ENCODE measurements at regions not wholly inside any gene's neighbourhood (a gene's known extent, or its start where the extent isn't known, plus 50 kb on each side); places are given as distances from the start of the nearest gene placed in this dataset.

DNA sequence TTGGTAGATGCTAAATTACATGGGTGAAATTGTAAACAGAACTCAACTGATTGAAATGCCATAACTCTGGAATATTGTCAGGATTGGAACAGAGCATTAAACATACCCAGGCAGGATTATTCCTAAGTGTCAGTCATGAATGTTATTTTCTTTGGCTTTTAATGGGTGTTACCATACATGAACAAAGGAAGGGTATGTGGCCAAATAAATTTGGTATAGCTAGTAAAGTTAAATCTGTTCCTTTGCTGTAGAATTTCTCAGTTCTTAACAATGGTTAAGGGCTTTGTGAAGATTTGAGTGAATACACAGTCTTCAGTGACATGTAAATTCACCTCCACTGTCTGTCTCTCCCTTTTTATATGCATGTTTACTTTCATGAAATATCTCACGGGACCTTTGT lies 679.5 kb upstream of the CDH8 start:
- Histone ChIP-seq H3K27ac (ENCODE audit: low read length) (no peak overlapping the region), H3K27me3 (ENCODE audit: insufficient read depth, low read depth, low read length) (no peaks in the 10 kb centered on the region), H3K4me2 (ENCODE audit: low read length) (no peak overlapping the region), H3K4me3 (ENCODE audit: low read length) (no peak overlapping the region), H3K9ac (ENCODE audit: low read length) (no peak overlapping the region), H3F3A (ENCODE audit: insufficient read depth, low read length, poor library complexity, severe bottlenecking) (no peaks in the 10 kb centered on the region), H3K9me2 (ENCODE audit: insufficient read depth, low read length) (no peaks in the 10 kb centered on the region), H2AFZ (ENCODE audit: low read depth, low read length) (no peak overlapping the region), H4K20me1 (ENCODE audit: insufficient read depth) (no peaks in the 10 kb centered on the region), H3K36me3 (ENCODE audit: insufficient read depth, low read length) (no peaks in the 10 kb centered on the region), H3K9me3 (ENCODE audit: low read length) (no peaks in the 10 kb centered on the region), H3K79me2 (replicated peaks; ENCODE audit: insufficient read depth, low read length) (no peaks in the 10 kb centered on the region)
- TF ChIP-seq POLR2AphosphoS5 (IDR thresholded peaks at IDR 0.05) (no peak), EZH2 (IDR thresholded peaks at IDR 0.05; ENCODE audit: borderline replicate concordance, insufficient read depth, low read length, poor library complexity, severe bottlenecking) (no peak), SMC3 (conservative IDR thresholded peaks at IDR 0.05; ENCODE audit: poor library complexity) (no peak), EP300 (conservative IDR thresholded peaks at IDR 0.05; ENCODE audit: poor library complexity, severe bottlenecking) (no peak), RAD21 (conservative IDR thresholded peaks at IDR 0.05) (no peak), MXI1 (conservative IDR thresholded peaks at IDR 0.05; ENCODE audit: poor library complexity, severe bottlenecking) (no peak), TAF1 (IDR thresholded peaks at IDR 0.05; ENCODE audit: low read depth) (no peak)
- TF ChIP-seq, protein P1, sequence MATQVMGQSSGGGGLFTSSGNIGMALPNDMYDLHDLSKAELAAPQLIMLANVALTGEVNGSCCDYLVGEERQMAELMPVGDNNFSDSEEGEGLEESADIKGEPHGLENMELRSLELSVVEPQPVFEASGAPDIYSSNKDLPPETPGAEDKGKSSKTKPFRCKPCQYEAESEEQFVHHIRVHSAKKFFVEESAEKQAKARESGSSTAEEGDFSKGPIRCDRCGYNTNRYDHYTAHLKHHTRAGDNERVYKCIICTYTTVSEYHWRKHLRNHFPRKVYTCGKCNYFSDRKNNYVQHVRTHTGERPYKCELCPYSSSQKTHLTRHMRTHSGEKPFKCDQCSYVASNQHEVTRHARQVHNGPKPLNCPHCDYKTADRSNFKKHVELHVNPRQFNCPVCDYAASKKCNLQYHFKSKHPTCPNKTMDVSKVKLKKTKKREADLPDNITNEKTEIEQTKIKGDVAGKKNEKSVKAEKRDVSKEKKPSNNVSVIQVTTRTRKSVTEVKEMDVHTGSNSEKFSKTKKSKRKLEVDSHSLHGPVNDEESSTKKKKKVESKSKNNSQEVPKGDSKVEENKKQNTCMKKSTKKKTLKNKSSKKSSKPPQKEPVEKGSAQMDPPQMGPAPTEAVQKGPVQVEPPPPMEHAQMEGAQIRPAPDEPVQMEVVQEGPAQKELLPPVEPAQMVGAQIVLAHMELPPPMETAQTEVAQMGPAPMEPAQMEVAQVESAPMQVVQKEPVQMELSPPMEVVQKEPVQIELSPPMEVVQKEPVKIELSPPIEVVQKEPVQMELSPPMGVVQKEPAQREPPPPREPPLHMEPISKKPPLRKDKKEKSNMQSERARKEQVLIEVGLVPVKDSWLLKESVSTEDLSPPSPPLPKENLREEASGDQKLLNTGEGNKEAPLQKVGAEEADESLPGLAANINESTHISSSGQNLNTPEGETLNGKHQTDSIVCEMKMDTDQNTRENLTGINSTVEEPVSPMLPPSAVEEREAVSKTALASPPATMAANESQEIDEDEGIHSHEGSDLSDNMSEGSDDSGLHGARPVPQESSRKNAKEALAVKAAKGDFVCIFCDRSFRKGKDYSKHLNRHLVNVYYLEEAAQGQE (IDR thresholded peaks at IDR 0.05; ENCODE audit: borderline replicate concordance), result no peak
- TF ChIP-seq, protein P2, sequence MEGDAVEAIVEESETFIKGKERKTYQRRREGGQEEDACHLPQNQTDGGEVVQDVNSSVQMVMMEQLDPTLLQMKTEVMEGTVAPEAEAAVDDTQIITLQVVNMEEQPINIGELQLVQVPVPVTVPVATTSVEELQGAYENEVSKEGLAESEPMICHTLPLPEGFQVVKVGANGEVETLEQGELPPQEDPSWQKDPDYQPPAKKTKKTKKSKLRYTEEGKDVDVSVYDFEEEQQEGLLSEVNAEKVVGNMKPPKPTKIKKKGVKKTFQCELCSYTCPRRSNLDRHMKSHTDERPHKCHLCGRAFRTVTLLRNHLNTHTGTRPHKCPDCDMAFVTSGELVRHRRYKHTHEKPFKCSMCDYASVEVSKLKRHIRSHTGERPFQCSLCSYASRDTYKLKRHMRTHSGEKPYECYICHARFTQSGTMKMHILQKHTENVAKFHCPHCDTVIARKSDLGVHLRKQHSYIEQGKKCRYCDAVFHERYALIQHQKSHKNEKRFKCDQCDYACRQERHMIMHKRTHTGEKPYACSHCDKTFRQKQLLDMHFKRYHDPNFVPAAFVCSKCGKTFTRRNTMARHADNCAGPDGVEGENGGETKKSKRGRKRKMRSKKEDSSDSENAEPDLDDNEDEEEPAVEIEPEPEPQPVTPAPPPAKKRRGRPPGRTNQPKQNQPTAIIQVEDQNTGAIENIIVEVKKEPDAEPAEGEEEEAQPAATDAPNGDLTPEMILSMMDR (IDR thresholded peaks at IDR 0.05; ENCODE audit: poor library complexity, severe bottlenecking), result no peak

- Histone ChIP-seq H3K79me2 (replicated peaks; ENCODE audit: insufficient read depth, low read length) (no peaks in the 10 kb centered on the region), H3K27me3 (ENCODE audit: insufficient read depth, low read depth, low read length) (no peaks in the 10 kb centered on the region), H3K27ac (ENCODE audit: low read length) (no peak overlapping the region), H3K9ac (ENCODE audit: low read length) (no peak overlapping the region), H3K36me3 (ENCODE audit: insufficient read depth, low read length) (no peaks in the 10 kb centered on the region), H3K9me2 (ENCODE audit: insufficient read depth, low read length) (no peaks in the 10 kb centered on the region), H3K4me2 (ENCODE audit: low read length) (no peak overlapping the region), H3F3A (ENCODE audit: insufficient read depth, low read length, poor library complexity, severe bottlenecking) (no peaks in the 10 kb centered on the region), H3K9me3 (ENCODE audit: low read length) (no peaks in the 10 kb centered on the region), H4K20me1 (ENCODE audit: insufficient read depth) (no peaks in the 10 kb centered on the region), H3K4me3 (ENCODE audit: low read length) (no peak overlapping the region), H2AFZ (ENCODE audit: low read depth, low read length) (no peak overlapping the region)
- TF ChIP-seq, protein P2 (IDR thresholded peaks at IDR 0.05; ENCODE audit: poor library complexity, severe bottlenecking), result no peak
- TF ChIP-seq MXI1 (conservative IDR thresholded peaks at IDR 0.05; ENCODE audit: poor library complexity, severe bottlenecking), result no peak
- TF ChIP-seq POLR2AphosphoS5 (IDR thresholded peaks at IDR 0.05), result no peak
- TF ChIP-seq SMC3 (conservative IDR thresholded peaks at IDR 0.05; ENCODE audit: poor library complexity), result no peak
- no peak for TF ChIP-seq TAF1 (IDR thresholded peaks at IDR 0.05; ENCODE audit: low read depth)
- TF ChIP-seq EZH2 (IDR thresholded peaks at IDR 0.05; ENCODE audit: borderline replicate concordance, insufficient read depth, low read length, poor library complexity, severe bottlenecking), result no peak
- TF ChIP-seq EP300 (conservative IDR thresholded peaks at IDR 0.05; ENCODE audit: poor library complexity, severe bottlenecking), result no peak
Measured at GRCh38 chr16:62712566-62712965, 676.3 kb upstream of the CDH8 start.
